GM03348 (cell line): ENCODE measurements at regions not wholly inside any gene's neighbourhood (a gene's known extent, or its start where the extent isn't known, plus 50 kb on each side); places are given as distances from the start of the nearest gene placed in this dataset.

Experiments
- DNase-seq: peaks from one replicate; pipeline ENCODE4 v3.0.0; 2012; ENCODE audit warnings: low spot score

DNA sequence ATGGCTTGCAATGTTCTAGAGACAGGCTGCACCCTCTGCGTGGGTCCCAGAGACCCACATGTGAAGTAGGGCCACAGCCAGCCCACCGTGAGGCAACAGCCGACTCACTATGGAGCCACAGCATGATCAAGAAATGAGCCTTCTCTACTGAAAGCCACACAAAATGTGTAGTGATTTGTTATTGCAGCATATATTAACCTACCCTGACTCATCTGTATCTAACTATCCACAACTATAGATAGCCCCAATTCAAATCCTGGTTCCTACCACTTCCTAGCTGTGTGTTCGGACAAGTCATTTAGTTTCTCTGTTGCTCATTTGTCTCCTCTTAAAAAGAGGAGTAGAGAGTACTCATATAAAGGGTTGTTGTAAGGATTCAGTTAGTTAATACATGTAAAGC lies 1152.3 kb downstream of the BCL11B start:
- no peak for DNase-seq

- no peak for DNase-seq
These were observed 1151.0 kb downstream of the BCL11B start for GRCh38 chr14:98120831-98121464.

- no peak for DNase-seq
These were observed 1149.5 kb downstream of the BCL11B start for GRCh38 chr14:98122527-98122926.

DNA sequence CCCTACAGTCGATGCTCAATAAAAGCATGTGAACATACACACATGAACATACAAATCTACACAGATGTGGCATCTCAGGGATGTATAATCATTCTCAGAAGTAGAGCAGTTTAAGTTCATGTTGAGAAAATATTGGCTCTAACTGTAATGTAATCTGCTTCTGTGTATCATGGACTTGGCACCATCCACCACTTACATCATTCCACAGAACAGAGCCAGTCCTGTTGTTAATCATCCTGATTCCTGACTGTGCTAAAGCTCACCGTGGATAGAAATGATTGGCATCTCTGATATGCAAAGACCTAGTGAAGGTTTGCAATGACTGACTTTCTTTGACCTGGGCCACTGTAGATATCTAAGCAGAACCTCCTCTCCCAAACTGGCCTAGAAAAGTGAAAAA lies 1141.3 kb downstream of the BCL11B start:
- DNase-seq: no peak

- DNase-seq: no peak
These were observed 1140.6 kb downstream of the BCL11B start for GRCh38 chr14:98131406-98131805.

DNA sequence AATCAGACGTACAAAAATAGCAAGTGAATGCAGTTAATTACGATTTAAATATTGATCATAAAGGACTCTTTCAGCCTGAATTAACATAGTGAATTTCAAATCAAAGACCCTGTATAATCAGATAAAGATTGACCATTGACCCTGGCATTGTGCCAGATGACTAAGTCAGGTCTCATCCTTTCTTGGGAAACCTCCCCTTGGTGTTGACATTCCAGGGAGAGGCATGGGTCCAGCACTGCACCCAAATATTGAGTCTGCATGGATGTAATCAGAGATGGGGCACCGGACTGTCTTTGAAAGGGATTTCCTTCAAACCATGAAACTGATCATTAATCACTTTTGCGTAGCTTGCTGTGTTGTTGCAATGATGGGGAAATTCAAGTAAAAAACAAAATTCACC lies 1138.2 kb downstream of the BCL11B start:
- no peak for DNase-seq

- no peak for DNase-seq
These were observed 1135.8 kb downstream of the BCL11B start for GRCh38 chr14:98136012-98136789.

DNA sequence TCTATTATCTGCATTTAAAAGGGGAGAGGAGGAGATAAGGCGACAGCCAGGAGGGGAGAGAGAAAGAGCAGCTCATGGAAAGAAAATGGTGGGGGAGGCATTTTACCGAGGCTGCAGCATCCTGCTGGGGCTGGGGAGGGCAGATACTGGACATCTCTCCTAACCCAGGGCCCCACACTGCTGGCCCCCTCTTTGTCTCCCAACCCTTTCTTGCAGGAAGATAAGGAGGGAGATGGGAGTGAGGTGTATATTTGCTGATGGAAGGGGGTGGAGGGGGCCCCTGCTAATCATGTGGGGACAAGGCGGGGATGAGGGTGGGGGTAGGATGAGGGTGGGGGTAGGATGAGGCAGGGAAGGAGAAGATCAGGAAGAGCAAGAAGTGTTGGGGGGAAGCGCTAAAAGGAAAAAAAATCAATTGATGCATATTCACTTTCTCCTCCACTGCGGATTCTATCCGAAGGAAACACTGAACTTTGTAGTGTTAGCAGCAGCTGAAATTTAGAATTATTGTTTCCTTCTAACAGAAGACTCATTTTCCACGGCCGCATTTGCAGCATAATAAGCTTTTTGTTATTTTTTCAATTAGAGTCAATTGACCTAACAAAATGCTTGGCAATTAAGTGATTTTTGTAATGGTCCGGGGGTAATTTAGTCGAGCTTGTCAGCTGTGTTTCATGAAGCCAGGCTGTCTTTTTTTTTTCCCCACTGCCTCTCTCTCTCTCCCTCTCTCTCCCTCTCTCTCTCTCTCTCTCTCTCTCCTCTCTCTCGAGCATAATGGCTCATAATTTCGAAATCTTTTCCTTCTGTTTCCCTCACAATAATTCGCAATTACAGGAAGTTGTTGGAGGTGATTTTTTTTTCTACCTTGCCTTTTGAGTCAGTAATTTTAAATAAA lies 1134.6 kb downstream of the BCL11B start:
- no peak for DNase-seq

GRCh38 chr14:98138666-98139065 lies 1133.3 kb downstream of the BCL11B start:
- peak; percentile 27 for DNase-seq

- DNase-seq: no peak
These were observed 1131.0 kb downstream of the BCL11B start for GRCh38 chr14:98140862-98141530.

DNA sequence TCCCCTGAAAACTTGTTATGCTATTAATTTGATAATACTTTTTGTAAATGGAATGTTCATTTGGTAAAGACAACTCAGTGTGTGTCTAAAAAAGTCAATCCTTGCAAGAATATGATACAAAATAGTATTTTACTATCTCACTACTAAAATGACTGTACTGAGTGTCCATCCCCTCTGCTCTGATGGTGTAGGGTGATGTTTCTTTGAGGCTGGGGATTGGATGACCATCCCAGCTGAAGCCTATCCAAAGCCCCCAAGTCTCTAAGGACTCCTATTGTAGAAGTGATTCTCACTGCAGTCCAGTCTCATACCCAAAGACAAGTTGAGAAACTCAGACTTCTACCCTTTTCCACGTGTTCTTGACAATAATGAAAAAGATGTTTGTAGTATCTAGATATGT lies 1128.4 kb downstream of the BCL11B start:
- DNase-seq: no peak

DNA sequence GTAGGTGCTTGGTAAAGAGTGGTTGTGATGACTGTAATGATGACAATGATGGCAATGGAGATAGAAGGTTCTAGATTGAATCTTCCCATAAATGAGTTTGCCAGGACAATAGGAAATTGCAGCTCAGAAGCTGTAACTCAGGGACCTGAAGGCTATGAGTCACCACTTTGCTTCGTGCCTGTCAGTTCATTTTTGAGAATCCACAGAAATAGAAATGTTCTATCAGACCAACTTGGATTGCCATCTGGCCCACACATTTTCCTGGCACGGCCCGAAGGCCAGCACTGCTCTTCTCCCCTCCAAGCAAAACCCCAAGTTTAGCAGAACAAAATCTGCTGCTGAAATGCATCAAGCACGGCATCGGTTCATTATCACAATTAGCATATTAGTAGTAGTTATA lies 1127.0 kb downstream of the BCL11B start:
- peak; percentile 13 for DNase-seq

- DNase-seq: no peak
These were observed 1125.6 kb downstream of the BCL11B start for GRCh38 chr14:98146416-98146815.

DNA sequence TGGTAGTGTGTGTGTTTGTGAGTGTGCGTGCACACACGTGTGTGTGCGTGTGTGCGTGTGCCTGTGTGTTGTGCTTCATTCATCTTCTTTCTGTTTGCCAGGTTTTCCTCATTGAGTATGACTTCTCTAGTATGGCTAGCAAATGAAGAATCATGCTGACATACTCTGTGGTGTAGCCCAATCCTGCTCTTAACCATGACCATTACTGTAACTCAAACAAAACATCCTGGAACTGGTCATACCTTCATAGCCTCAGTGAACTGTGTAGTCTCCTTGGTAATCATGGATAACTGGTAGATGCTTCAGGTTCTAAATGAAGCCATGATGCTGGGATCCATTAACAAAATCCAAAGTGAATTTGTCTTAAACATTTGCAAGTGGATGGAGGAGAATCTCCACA lies 1117.7 kb downstream of the BCL11B start:
- no peak for DNase-seq

GRCh38 chr14:98156411-98156810 lies 1115.6 kb downstream of the BCL11B start:
- no peak for DNase-seq

- no peak for DNase-seq
These were observed 1111.1 kb downstream of the BCL11B start for GRCh38 chr14:98160901-98161300.

GRCh38 chr14:98161356-98161755 lies 1110.6 kb downstream of the BCL11B start:
- no peak for DNase-seq

GRCh38 chr14:98162856-98163805 lies 1108.9 kb downstream of the BCL11B start:
- DNase-seq: no peak

- no peak for DNase-seq
These were observed 1108.1 kb downstream of the BCL11B start for GRCh38 chr14:98163873-98164272.

DNA sequence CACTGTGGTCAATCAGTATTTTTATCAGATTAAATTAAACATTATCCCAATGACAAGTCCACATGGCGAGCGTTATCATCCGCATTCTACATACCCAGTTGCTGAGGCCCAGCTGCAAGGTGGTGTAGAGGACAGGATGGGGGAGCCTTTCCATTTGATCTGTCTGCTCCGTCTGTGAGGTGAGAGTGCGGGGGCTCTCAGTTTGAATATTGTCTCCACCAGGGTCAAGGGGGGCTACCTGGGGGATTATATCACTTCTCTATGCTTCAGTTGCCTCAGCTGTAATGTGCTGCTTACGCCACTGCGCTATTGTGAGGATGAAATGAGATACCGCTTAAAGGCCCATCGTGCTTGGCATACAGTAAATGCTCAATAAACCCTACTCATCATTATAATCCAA lies 1106.0 kb downstream of the BCL11B start:
- DNase-seq: no peak

GRCh38 chr14:98167275-98167674 lies 1104.7 kb downstream of the BCL11B start:
- DNase-seq: no peak
